IPS DF 6.9 (cell line): ENCODE measurements at regions not wholly inside any gene's neighbourhood (a gene's known extent, or its start where the extent isn't known, plus 50 kb on each side); places are given as distances from the start of the nearest gene placed in this dataset.
"Not testable (repeated sequence)": the region's sequence is repeated elsewhere in the genome, so short reads cannot be mapped to it uniquely, and the experiment has no call there.

Source experiments
- DNase-seq: peaks from one replicate; pipeline ENCODE4 v3.0.0-alpha.2; 2013; ENCODE audit warnings: low read depth, low spot score
- H3K27ac ChIP-seq: one replicate; pipeline ENCODE4 v1.5.1; 2013; ENCODE audit warnings: low read length, control low read depth
- H3K27me3 ChIP-seq: 2 replicates; pipeline ENCODE4 v1.6.1; 2013; ENCODE audit warnings: mild to moderate bottlenecking, low read length; ENCODE audit not compliant: control insufficient read depth, insufficient read depth
- H3K36me3 ChIP-seq: 2 replicates; pipeline ENCODE4 v1.6.1; 2013; ENCODE audit warnings: low read length; ENCODE audit not compliant: control insufficient read depth, insufficient read depth
- H3K4me1 ChIP-seq: 2 replicates; pipeline ENCODE4 v1.6.1; 2013; ENCODE audit warnings: low read length; ENCODE audit not compliant: control insufficient read depth, insufficient read depth
- H3K4me3 ChIP-seq: 2 replicates; pipeline ENCODE4 v1.5.1; 2013; ENCODE audit warnings: mild to moderate bottlenecking, low read length
- H3K9me3 ChIP-seq: 2 replicates; pipeline ENCODE4 v1.6.1; 2013; ENCODE audit warnings: low read length, inconsistent platforms; ENCODE audit not compliant: control insufficient read depth, insufficient read depth
- WGBS: extraction: QIAGEN DNeasy Blood & Tissue Kit; methylation state at CpG from one replicate; pipeline ENCODE4 v1.1.7; 2013; ENCODE audit warnings: mixed read lengths, missing lambda C conversion rate; ENCODE audit not compliant: insufficient read length, insufficient coverage; 5-methylcytosine and 5-hydroxymethylcytosine counted together

GRCh38 chr4:57308301-57308700 lies 198.1 kb upstream of the IGFBP7 start:
- WGBS = no CpG with 5 or more reads among the region's 2 CpGs
- no peaks in the 10 kb centered on the region for H3K4me1 ChIP-seq
- no peak for DNase-seq

GRCh38 chr4:57305836-57306235 lies 195.7 kb upstream of the IGFBP7 start:
- Histone ChIP-seq H3K4me1 (no peaks in the 10 kb centered on the region), H3K4me3 (no peak overlapping the region), H3K36me3 (no peaks in the 10 kb centered on the region), H3K27ac (no peak overlapping the region), H3K27me3 (no peaks in the 10 kb centered on the region), H3K9me3 (no peaks in the 10 kb centered on the region)
- no peak for DNase-seq
- WGBS = no CpG with 5 or more reads among the region's 5 CpGs

More at GRCh38 chr4:57308301-57308700, 198.1 kb upstream of the IGFBP7 start:
- Histone ChIP-seq H3K27ac (no peak overlapping the region), H3K36me3 (no peaks in the 10 kb centered on the region), H3K9me3 (no peaks in the 10 kb centered on the region), H3K4me3 (no peak overlapping the region), H3K27me3 (no peaks in the 10 kb centered on the region)

GRCh38 chr4:57303012-57303751 lies 193.0 kb upstream of the IGFBP7 start:
- Histone ChIP-seq H3K27me3 (no peaks in the 10 kb centered on the region), H3K4me1 (no peaks in the 10 kb centered on the region), H3K9me3 (no peaks in the 10 kb centered on the region), H3K4me3 (no peak overlapping the region), H3K36me3 (no peaks in the 10 kb centered on the region), H3K27ac (no peak overlapping the region)
- no peak for DNase-seq
- WGBS = no CpG with 5 or more reads among the region's 14 CpGs

GRCh38 chr4:57300300-57300699 lies 190.1 kb upstream of the IGFBP7 start:
- not testable (repeated sequence) for H3K9me3 ChIP-seq, H3K4me3 ChIP-seq, H3K27ac ChIP-seq, H3K36me3 ChIP-seq, DNase-seq, H3K27me3 ChIP-seq, H3K4me1 ChIP-seq
- WGBS = no CpG with 5 or more reads among the region's 23 CpGs

GRCh38 chr4:57291911-57292310 lies 181.7 kb upstream of the IGFBP7 start:
- WGBS = no CpG with 5 or more reads among the region's 3 CpGs
- no peaks in the 10 kb centered on the region for H3K36me3 ChIP-seq
- DNase-seq = no peak
- H3K27ac ChIP-seq = no peak overlapping the region
- no peaks in the 10 kb centered on the region for H3K9me3 ChIP-seq
- H3K27me3 ChIP-seq = no peaks in the 10 kb centered on the region
- peaks cover 2% of the 10 kb centered on the region; the same call in 1 of the 2 replicates for H3K4me1 ChIP-seq
- no peak overlapping the region for H3K4me3 ChIP-seq

- no CpG with 5 or more reads among the region's 5 CpGs for WGBS
- H3K27me3 ChIP-seq = no peaks in the 10 kb centered on the region
- peaks cover 2% of the 10 kb centered on the region; the same call in 1 of the 2 replicates for H3K4me1 ChIP-seq
- no peak overlapping the region for H3K4me3 ChIP-seq
- no peak overlapping the region for H3K27ac ChIP-seq
- H3K9me3 ChIP-seq = no peaks in the 10 kb centered on the region
- DNase-seq = no peak
- H3K36me3 ChIP-seq = no peaks in the 10 kb centered on the region
Measured at GRCh38 chr4:57287687-57288604, 177.8 kb upstream of the IGFBP7 start.

- WGBS = no CpG with 5 or more reads among the region's 1 CpG
- H3K27ac ChIP-seq = no peak overlapping the region
- H3K27me3 ChIP-seq = no peaks in the 10 kb centered on the region
- no peaks in the 10 kb centered on the region for H3K36me3 ChIP-seq
- DNase-seq = no peak
- no peak overlapping the region for H3K4me3 ChIP-seq
- no peaks in the 10 kb centered on the region for H3K9me3 ChIP-seq
- H3K4me1 ChIP-seq = no peaks in the 10 kb centered on the region
Measured at GRCh38 chr4:57282933-57283310, 172.7 kb upstream of the IGFBP7 start.

- DNase-seq = no peak
Measured at GRCh38 chr4:57280481-57280880, 170.3 kb upstream of the IGFBP7 start.

GRCh38 chr4:57278780-57279179 lies 168.6 kb upstream of the IGFBP7 start:
- Histone ChIP-seq H3K27me3 (no peaks in the 10 kb centered on the region), H3K9me3 (no peaks in the 10 kb centered on the region), H3K36me3 (no peaks in the 10 kb centered on the region), H3K4me1 (no peaks in the 10 kb centered on the region), H3K4me3 (no peak overlapping the region), H3K27ac (no peak overlapping the region)
- WGBS = no CpG with 5 or more reads among the region's 6 CpGs
- no peak for DNase-seq

More at GRCh38 chr4:57280481-57280880, 170.3 kb upstream of the IGFBP7 start:
- Histone ChIP-seq H3K9me3 (no peaks in the 10 kb centered on the region), H3K36me3 (no peaks in the 10 kb centered on the region), H3K4me1 (no peaks in the 10 kb centered on the region), H3K27ac (no peak overlapping the region), H3K27me3 (no peaks in the 10 kb centered on the region), H3K4me3 (no peak overlapping the region)
- no CpG with 5 or more reads among the region's 2 CpGs for WGBS

- no peaks in the 10 kb centered on the region for H3K4me1 ChIP-seq
- no peak overlapping the region for H3K27ac ChIP-seq
- WGBS = no CpG with 5 or more reads among the region's 2 CpGs
- H3K9me3 ChIP-seq = no peaks in the 10 kb centered on the region
- H3K27me3 ChIP-seq = no peaks in the 10 kb centered on the region
- H3K4me3 ChIP-seq = no peak overlapping the region
- no peak for DNase-seq
- no peaks in the 10 kb centered on the region for H3K36me3 ChIP-seq
Measured at GRCh38 chr4:57274082-57274481, 163.9 kb upstream of the IGFBP7 start.
